ENCODE measurements at regions not wholly inside any gene's neighbourhood (a gene's known extent, or its start where the extent isn't known, plus 50 kb on each side); places are given as distances from the start of the nearest gene placed in this dataset.

- TF ChIP-seq CTCF (IDR thresholded peaks at IDR 0.05; ENCODE audit: low read depth, low read length) (no peak), EZH2phosphoT487 (IDR thresholded peaks at IDR 0.05; ENCODE audit: low read depth) (no peak)
Measured at GRCh38 chr2:125424266-125424785, 1231.6 kb upstream of the GYPC start.
